ENCODE measurements at regions not wholly inside any gene's neighbourhood (a gene's known extent, or its start where the extent isn't known, plus 50 kb on each side); places are given as distances from the start of the nearest gene placed in this dataset.

GRCh38 chr15:37209041-37209363 is 108.7 kb upstream of the MEIS2 start:
- no peak for TF ChIP-seq CTCF (conservative IDR thresholded peaks at IDR 0.05 in 1 of 2, IDR thresholded peaks at IDR 0.05 in 1 of 2; ENCODE audit: extremely low read depth in 1 of 2, insufficient read depth in 1 of 2, low read depth in 1 of 2, low read length in 2 of 2)
- TF ChIP-seq EZH2 (IDR thresholded peaks at IDR 0.05; ENCODE audit: borderline replicate concordance, low read length) = no peak

Measured in mammary epithelial cell (primary cell).